GM20000 (cell line): ENCODE measurements at regions not wholly inside any gene's neighbourhood (a gene's known extent, or its start where the extent isn't known, plus 50 kb on each side); places are given as distances from the start of the nearest gene placed in this dataset.

ENCODE experiments used
- DNase-seq: peaks from one replicate; pipeline ENCODE4 v3.0.0; 2012; ENCODE audit warnings: low spot score
- CTCF ChIP-seq: IDR thresholded peaks from 2 replicates; pipeline ENCODE4 v1.5.1; 2012; ENCODE audit warnings: mild to moderate bottlenecking, control low read depth; ENCODE audit errors: extremely low read depth, missing control alignments

- no peak for DNase-seq
- no peak for TF ChIP-seq CTCF
Measured at GRCh38 chr2:234306426-234307173, 190.3 kb downstream of the ARL4C start.

GRCh38 chr2:234305846-234306245 is 191.0 kb downstream of the ARL4C start:
- DNase-seq = no peak
- TF ChIP-seq CTCF = no peak

- DNase-seq = no peak
- no peak for TF ChIP-seq CTCF
Measured at GRCh38 chr2:234304950-234305349, 191.9 kb downstream of the ARL4C start.

GRCh38 chr2:234302664-234302991 is 194.3 kb downstream of the ARL4C start:
- TF ChIP-seq CTCF = no peak
- DNase-seq = no peak

GRCh38 chr2:234300932-234301823 is 195.7 kb downstream of the ARL4C start:
- no peak for DNase-seq
- no peak for TF ChIP-seq CTCF

- no peak for TF ChIP-seq CTCF
- no peak for DNase-seq
Measured at GRCh38 chr2:234300391-234300925, 196.4 kb downstream of the ARL4C start.

GRCh38 chr2:234298918-234299317 is 198.0 kb downstream of the ARL4C start:
- no peak for DNase-seq
- no peak for TF ChIP-seq CTCF
